NCI-H146 (cell line): ENCODE measurements at regions not wholly inside any gene's neighbourhood (a gene's known extent, or its start where the extent isn't known, plus 50 kb on each side); places are given as distances from the start of the nearest gene placed in this dataset.

Experiments used
- DNase-seq: peaks from one replicate; lab custom pipeline; 2025; lab: John Stamatoyannopoulos, UW

DNA sequence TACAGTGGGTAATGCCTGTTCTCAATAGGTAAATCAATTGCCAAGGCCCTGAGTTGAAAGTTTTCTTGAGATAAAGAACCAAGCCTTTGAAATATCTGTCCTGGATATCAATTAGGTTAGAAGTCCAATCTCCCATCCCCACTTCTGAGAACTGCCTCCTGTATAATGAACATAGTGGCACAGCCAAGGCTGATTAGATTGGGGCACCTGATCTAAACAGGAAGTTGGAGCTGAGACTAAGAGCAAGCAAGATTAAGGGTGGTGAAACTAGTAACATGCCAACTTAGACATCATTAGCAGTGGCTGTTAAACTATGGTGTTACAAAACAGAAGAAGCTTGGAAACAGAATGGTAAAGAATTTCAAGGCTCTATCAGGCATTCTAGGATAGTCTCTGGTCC, 137.7 kb upstream of the TMEM108 start:
- no peak for DNase-seq

DNA sequence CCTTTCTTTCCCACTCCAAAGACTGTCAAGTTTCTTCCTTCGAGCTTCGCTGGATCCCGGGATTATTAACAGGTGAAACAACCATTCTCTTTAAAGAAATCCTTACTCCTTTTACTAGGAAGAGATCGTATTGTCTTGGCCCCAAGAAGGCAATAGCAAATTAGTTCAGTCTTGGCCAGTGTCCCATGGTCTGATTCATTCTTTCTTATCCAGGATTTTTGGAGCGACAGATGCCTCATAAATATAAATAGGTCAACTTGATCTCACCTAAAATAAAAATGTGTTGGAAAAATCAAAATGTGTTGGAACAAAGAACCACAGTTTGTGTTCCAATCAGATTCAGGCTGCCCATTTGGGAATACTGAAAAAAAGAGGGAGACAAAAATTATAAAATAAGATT, 140.1 kb upstream of the TMEM108 start:
- DNase-seq, result no peak

DNA sequence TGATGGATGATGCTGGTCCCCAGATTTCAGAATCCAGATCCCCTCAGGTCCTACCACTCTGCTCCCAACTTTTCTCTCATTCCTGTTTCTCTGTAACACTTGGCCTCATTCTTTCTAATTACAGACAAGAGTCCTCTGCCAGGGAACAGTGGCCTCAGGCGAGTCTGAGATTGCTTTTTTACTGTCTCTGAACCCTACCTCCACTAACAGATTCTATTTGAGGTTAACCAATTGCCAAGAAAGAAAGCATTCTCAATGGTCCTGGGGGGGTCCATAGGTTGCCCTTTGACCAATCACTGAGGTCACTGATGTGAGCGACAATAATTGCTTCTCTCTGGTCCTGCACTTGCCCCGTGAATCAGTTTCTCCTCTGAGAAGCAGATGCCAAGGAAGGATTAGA, 145.2 kb upstream of the TMEM108 start:
- no peak for DNase-seq

DNA sequence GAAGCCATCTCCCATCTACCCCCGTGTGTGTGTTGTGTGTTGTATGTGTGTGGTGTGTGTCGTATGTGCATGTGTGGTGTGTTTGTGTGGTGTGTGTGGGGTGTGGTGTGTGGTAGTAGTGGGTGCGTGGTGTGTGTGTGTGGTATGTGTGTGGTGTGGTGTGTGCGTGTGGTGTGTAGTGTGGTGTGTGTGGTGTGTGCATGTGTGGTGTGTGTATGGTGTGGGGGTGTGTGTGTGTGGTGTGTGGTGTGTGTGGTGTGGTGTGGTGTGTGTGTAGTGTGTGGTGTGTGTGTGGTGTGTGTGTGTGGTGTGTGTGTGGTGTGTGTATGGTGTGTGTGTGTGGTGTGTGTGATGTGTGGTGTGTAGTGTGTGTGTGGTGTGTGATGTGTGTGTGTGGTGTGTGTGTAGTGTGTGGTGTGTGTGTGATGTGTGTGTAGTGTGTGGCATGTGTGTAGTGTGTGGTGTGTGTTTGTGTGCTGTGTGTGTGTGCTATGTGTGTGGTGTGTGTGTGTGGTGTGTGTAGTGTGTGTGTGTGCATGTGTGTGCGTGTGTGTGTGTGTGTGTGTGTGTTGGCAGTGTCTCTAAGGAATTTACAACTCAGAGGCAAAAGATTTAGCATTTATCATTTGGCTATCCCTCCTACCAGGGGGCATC, 156.3 kb upstream of the TMEM108 start:
- DNase-seq, result no peak

DNA sequence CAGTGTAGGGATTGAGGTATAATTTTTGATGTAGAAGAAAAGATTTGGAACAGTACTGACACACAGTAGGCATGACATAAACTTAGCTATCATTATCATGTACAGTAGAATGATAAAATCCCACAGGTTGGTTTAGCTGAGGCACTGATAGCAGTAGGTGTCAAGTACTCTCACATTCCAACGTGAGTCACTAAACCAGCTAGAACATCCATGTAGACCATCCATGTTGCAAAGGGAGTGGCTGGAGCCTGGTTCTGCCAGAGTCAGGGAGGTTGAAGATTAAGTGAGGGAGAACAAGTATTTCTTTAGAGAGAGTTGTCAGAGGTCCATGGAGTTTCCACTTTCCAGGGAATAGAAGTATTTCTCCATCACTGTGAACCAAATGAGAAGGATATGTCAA, 157.2 kb upstream of the TMEM108 start:
- no peak for DNase-seq

DNA sequence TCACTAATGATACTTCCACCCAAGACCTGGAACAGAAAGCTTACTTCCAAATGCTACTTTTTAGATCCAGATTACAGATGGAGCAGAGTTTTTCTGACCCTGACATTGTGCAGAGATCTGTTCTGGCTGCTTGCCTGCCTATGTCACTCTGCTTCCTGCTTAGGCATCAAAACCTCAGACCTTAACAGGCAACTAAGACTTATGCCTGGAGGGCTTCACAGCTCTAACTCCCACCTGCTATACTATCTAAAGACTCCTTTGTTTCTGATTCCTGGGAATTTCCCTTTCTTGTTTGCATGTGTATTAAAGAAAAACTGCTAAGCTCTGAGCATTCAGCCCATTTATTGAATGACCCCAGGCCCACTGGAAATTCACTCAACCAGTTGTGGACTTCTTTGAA, 157.4 kb upstream of the NPHP3 start:
- peak; percentile 62 for DNase-seq

- DNase-seq, result no peak
Observed at GRCh38 chr3:132874701-132875100, 152.5 kb upstream of the NPHP3 start.

- DNase-seq, result no peak
Observed at GRCh38 chr3:132872711-132873110, 150.5 kb upstream of the NPHP3 start.

GRCh38 chr3:132871956-132872355, 149.7 kb upstream of the NPHP3 start:
- DNase-seq, result no peak

DNA sequence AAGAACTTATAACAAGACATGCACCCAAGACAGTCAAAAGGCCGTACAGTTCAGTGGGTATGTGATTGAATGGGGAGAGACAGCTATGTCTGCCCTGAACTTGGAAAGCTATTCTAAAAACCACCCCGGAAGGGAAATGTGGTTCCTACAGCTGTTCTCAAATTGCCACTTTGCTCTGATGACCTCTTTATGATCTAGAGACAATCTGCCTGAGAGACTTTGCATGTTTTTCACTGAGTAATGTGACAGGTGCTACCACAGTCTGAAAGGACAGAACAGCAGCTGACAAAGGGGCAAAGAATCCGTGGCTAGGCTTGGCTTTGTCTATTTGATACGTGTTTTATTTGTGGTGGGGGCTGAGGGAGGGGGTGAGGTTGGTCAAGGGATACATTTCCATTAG, 148.3 kb upstream of the NPHP3 start:
- peak; percentile 75 for DNase-seq

- DNase-seq, result no peak
Observed at GRCh38 chr3:132867956-132868355, 145.7 kb upstream of the NPHP3 start.

DNA sequence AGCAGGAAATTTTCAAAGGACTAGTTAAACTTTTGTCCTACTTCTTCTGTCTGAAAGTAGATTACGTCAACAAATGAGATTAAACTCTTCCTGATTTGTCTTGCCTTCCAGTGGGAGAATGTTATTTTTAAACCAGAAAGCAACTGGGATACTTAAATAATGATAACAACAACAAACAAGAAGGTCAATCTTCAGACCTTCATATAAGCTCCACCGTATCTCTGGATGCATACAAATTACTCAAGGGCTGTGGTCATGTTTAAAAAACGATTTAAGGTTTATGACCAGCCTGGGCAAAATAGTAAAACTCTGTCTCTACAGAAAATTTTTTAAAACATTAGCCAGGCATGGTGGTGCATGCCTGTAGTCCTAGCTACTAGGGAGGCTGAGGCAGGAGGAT, 145.3 kb upstream of the NPHP3 start:
- no peak for DNase-seq

- no peak for DNase-seq
Observed at GRCh38 chr3:132857317-132857716, 135.1 kb upstream of the NPHP3 start.

DNA sequence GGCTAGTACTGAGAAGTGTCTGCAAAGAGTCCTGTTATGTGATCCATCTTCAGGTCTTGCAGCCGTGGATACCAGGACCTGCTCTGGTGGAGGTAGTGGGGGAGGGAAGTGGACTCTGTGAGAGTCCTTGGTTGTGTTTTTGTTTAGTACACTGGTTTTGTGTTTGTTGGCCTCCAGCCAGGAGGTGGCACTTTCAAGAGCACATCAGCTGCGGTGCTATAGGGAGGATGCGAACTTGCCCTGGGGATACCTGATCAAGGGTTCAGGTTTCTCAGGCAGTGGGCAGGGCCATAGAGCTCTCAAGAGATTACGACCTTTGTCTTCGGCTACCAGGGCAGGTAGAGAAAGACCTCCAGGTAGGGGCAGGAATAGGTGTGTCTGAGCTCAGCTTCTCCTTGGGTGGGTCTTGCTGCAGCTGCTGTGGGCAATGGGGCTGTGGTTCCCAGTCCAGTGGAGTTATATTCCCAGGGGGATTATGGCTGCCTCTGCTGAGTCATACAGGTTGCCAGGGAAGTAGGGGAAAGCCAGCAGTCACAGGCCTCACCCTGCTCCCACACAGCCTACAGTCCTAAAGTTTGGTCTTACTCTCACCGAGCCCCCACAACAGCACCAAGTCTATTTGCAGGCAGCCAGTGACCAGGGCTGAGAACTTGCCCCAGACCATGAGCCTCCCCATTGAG, 132.8 kb upstream of the NPHP3 start:
- no peak for DNase-seq

- no peak for DNase-seq
Observed at GRCh38 chr3:132847849-132848625, 125.8 kb upstream of the NPHP3 start.

DNA sequence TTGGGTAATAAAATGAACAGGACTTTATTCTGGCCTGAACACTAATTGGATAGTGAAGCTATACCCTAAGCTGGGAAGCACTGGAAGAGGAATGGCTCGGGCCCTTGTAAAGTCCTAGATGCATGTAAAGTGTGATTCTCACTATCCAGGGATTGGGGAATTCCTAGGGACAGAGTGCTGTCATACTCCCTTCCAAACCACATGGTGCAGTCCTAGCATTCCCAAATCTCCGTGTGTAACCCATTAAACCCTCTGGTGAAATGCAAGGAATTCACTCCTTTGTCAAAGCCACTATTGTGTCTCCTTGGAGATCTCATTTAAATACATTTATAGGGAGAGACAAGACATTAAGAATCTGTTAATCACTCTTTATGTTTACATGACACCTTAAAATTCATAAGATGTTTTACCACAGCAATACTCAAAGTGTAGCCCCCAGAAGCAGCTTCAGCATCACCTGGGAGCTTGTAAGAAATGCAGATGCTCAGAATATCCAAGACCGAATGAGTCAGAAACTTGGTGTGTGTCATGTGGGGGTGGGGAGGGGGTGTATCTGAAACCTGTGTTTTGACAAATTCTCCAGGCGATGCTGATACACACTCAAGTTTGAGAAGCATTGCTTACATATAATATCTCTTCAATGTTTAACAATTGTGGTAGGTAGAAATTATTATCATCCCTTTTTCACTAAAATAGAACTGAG, 121.8 kb upstream of the NPHP3 start:
- DNase-seq, result no peak

DNA sequence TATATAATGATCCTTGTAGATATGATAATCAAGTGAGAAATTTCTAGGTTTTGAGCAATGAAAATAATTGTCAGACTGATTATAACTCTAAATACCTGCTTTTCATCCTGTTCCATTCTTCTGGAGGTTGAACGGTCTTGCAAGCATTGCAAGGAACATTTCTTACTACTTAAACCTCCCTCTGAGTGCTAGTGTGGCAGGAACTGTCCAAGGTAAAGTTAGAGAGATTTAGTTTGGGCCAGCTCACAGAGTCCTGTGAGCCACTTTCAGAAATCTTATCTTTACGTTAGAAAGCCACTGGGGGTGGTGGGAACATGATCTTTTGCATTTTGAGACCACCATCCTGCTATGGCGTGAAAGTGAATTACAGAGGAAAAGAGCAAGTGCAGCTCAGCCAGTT, 121.1 kb upstream of the NPHP3 start:
- no peak for DNase-seq

DNA sequence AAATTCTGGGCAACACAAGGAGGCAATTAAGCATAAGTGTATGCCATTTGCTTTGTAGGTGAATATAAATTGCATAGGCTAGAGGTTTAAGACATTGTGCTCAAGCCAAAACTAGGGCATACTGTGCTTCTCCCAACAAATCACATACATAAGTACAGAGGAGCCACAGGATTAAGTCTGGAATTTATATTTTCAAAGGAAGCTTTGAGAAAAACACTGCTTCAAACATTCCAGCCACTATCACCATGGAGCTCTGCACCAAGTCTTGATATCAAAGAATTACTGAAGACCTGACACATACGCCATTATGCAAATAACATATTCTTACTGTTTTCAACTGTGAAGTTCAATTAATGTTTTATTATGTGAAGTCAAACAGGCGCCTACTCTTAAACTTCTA, 119.4 kb upstream of the NPHP3 start:
- DNase-seq, result no peak

- DNase-seq, result no peak
Observed at GRCh38 chr3:132840201-132840700, 118.0 kb upstream of the NPHP3 start.

DNA sequence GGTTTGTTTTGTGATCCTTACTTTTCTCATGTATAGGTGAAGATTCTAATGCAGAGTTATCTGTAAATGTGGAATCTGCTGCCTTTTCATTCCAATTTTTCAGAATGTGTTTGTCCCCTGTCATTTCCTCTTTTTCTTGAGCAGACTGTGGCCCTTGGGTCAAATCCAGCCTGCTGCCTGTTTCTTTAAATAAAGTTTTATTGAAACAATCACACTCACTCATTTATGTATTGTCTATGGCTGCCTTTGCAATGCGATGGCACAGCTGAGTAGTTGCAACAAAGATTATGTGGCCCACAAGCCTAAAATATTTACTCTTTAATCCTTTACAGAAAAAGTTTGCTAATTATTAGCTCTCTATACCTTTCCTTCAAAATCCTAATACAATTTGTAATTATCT, 116.3 kb upstream of the NPHP3 start:
- no peak for DNase-seq

- no peak for DNase-seq
Observed at GRCh38 chr3:132837615-132838014, 115.4 kb upstream of the NPHP3 start.

GRCh38 chr3:132834356-132834755, 112.1 kb upstream of the NPHP3 start:
- DNase-seq, result no peak
